HG03108 (cell line): ENCODE measurements at regions not wholly inside any gene's neighbourhood (a gene's known extent, or its start where the extent isn't known, plus 50 kb on each side); places are given as distances from the start of the nearest gene placed in this dataset.
A peak's percentile ranks its signal among the peaks of the same experiment; 100 is the strongest.
"Not testable (repeated sequence)": the region's sequence is repeated elsewhere in the genome, so short reads cannot be mapped to it uniquely, and the experiment has no call there.

ENCODE experiments used
- ATAC-seq: cut with Tn5 transposase; IDR thresholded peaks from one replicate; pipeline ENCODE4 v1.9.1; 2021; ENCODE audit warnings: moderate library complexity; ENCODE audit not compliant: unreplicated experiment

GRCh38 chr16:72598696-72599095 is 426.7 kb upstream of the PMFBP1 start:
- no peak for ATAC-seq

- ATAC-seq: no peak
Measured at GRCh38 chr16:72597938-72598337, 426.0 kb upstream of the PMFBP1 start.

GRCh38 chr16:72596373-72596772 is 424.4 kb upstream of the PMFBP1 start:
- ATAC-seq: no peak

- peak; percentile 64 for ATAC-seq
Measured at GRCh38 chr16:72590151-72590937, 418.4 kb upstream of the PMFBP1 start.

GRCh38 chr16:72588551-72588950 is 416.6 kb upstream of the PMFBP1 start:
- no peak for ATAC-seq

GRCh38 chr16:72578061-72578460 is 406.1 kb upstream of the PMFBP1 start:
- ATAC-seq: not testable (repeated sequence)

GRCh38 chr16:72576189-72576588 is 404.2 kb upstream of the PMFBP1 start:
- no peak for ATAC-seq

- no peak for ATAC-seq
Measured at GRCh38 chr16:72569677-72570076, 397.7 kb upstream of the PMFBP1 start.

- ATAC-seq: no peak
Measured at GRCh38 chr16:72568502-72568901, 396.5 kb upstream of the PMFBP1 start.

GRCh38 chr16:72566174-72566573 is 394.2 kb upstream of the PMFBP1 start:
- ATAC-seq: no peak

- no peak for ATAC-seq
Measured at GRCh38 chr16:72565106-72565505, 393.2 kb upstream of the PMFBP1 start.

GRCh38 chr16:72560617-72561016 is 388.7 kb upstream of the PMFBP1 start:
- ATAC-seq: no peak

- no peak for ATAC-seq
Measured at GRCh38 chr16:72558501-72558900, 386.5 kb upstream of the PMFBP1 start.

- no peak for ATAC-seq
Measured at GRCh38 chr16:72554935-72555334, 383.0 kb upstream of the PMFBP1 start.

- ATAC-seq: no peak
Measured at GRCh38 chr16:72552654-72553053, 380.7 kb upstream of the PMFBP1 start.

GRCh38 chr16:72551649-72552048 is 379.7 kb upstream of the PMFBP1 start:
- no peak for ATAC-seq

GRCh38 chr16:72549878-72550277 is 377.9 kb upstream of the PMFBP1 start:
- ATAC-seq: no peak

GRCh38 chr16:72542102-72542501 is 370.1 kb upstream of the PMFBP1 start:
- no peak for ATAC-seq

GRCh38 chr16:72537664-72538063 is 365.7 kb upstream of the PMFBP1 start:
- ATAC-seq: no peak

GRCh38 chr16:72536723-72537435 is 364.9 kb upstream of the PMFBP1 start:
- ATAC-seq: no peak

- ATAC-seq: no peak
Measured at GRCh38 chr16:72532906-72533410, 361.0 kb upstream of the PMFBP1 start.

GRCh38 chr16:72530434-72530833 is 358.5 kb upstream of the PMFBP1 start:
- ATAC-seq: no peak
